ENCODE measurements at regions not wholly inside any gene's neighbourhood (a gene's known extent, or its start where the extent isn't known, plus 50 kb on each side); places are given as distances from the start of the nearest gene placed in this dataset.

- in situ Hi-C loops (cut with MboI) (no loop called here), intact Hi-C loops (cut with micrococcal nuclease) (no loop called here)
- no TSS peak for BruUV-seq (replicated peaks)
- no peak for DNase-seq (ENCODE audit: extremely low read depth in 1 of 4, low spot score in 3 of 4)
- ATAC-seq = no peak
- Histone ChIP-seq H3K4me2 (ENCODE audit: insufficient read depth, low read length) (no peak overlapping the region), H3K9me3 (replicated peaks; ENCODE audit: control insufficient read depth, insufficient read depth, low read depth, low read length) (no peaks in the 10 kb centered on the region), H3K79me2 (ENCODE audit: control insufficient read depth, insufficient read depth, low read length) (no peaks in the 10 kb centered on the region), H3K36me3 (ENCODE audit: control insufficient read depth, insufficient read depth, low read length) (no peaks in the 10 kb centered on the region), H2AFZ (ENCODE audit: low read depth, low read length) (no peak overlapping the region), H3K27me3 (ENCODE audit: control insufficient read depth in 2 of 2, insufficient read depth in 2 of 2, low read length in 2 of 2) (peaks cover 69 to 86% of the 10 kb centered on the region in 2 experiments), H3K4me1 (replicated peaks in 1 of 2; ENCODE audit: control insufficient read depth in 2 of 2, insufficient read depth in 2 of 2, low read length in 2 of 2) (peaks cover 0 to 6% of the 10 kb centered on the region in 2 experiments; a peak in 1 of 5 replicates), H3K9ac (ENCODE audit: insufficient read depth in 1 of 2, low read depth in 2 of 2, low read length in 2 of 2) (no peak overlapping the region), H3K9me1 (ENCODE audit: control insufficient read depth, insufficient read depth, low read length) (peaks cover 3% of the 10 kb centered on the region), H4K20me1 (replicated peaks; ENCODE audit: control insufficient read depth, insufficient read depth, low read length) (0 out of 2 replicates have a peak, but pooled peaks cover 14% of the 10 kb centered on the region), H3K27ac (ENCODE audit: extremely low read depth, low read depth, low read length) (no peak overlapping the region), H3K4me3 (no peak overlapping the region)
- no peak for FAIRE-seq
- WGBS (ENCODE audit: insufficient coverage, low coverage, missing lambda C conversion rate) = 0% methylated on average over 3 of the region's 3 CpGs
- TF ChIP-seq ZEB2 (IDR thresholded peaks at IDR 0.05) = 0 out of 2 replicates have a peak, but pooled peaks have one; percentile 20
- no peak for TF ChIP-seq ATF4 (CRISPR knock-in tag; IDR thresholded peaks at IDR 0.05)
- ChIA-PET CTCF (ENCODE audit: low intra/inter-chr PET ratio) (no interaction called here), POLR2A (interaction anchor here (0.6 to 1.0 kb wide), 3 partner anchors 158 to 694 kb away, joined by 3 read pairs; no protein-coding TSS in a partner anchor)
These were observed 90.6 kb upstream of the POU3F1 start for GRCh38 chr1:38137164-38137563.

- POLR2A ChIA-PET = interaction anchor here (0.7 kb wide), 1 partner anchor 566 kb away, joined by 3 read pairs; no protein-coding TSS in a partner anchor
- H3K36me3 ChIP-seq (ENCODE audit: control insufficient read depth, insufficient read depth, low read length) = no peaks in the 10 kb centered on the region
- H3K9ac ChIP-seq (ENCODE audit: insufficient read depth in 1 of 2, low read depth in 2 of 2, low read length in 2 of 2) = no peak overlapping the region
- no peak for DNase-seq (ENCODE audit: extremely low read depth in 1 of 4, low spot score in 3 of 4)
- peaks cover 3% of the 10 kb centered on the region for H3K9me1 ChIP-seq (ENCODE audit: control insufficient read depth, insufficient read depth, low read length)
- H3K4me3 ChIP-seq = no peak overlapping the region
- peaks cover 66 to 88% of the 10 kb centered on the region in 2 experiments; a peak in 4 of 5 replicates for H3K27me3 ChIP-seq (ENCODE audit: control insufficient read depth in 2 of 2, insufficient read depth in 2 of 2, low read length in 2 of 2)
- H3K4me1 ChIP-seq (replicated peaks in 1 of 2; ENCODE audit: control insufficient read depth in 2 of 2, insufficient read depth in 2 of 2, low read length in 2 of 2) = peaks cover 0 to 6% of the 10 kb centered on the region in 2 experiments; a peak in 1 of 5 replicates
- WGBS (ENCODE audit: insufficient coverage, low coverage, missing lambda C conversion rate) = 0% methylated on average over 24 of the region's 24 CpGs
- CTCF ChIA-PET (ENCODE audit: low intra/inter-chr PET ratio) = no interaction called here
- no peak overlapping the region for H2AFZ ChIP-seq (ENCODE audit: low read depth, low read length)
- in situ Hi-C loops (cut with MboI) = no loop called here
- H3K9me3 ChIP-seq (replicated peaks; ENCODE audit: control insufficient read depth, insufficient read depth, low read depth, low read length) = no peaks in the 10 kb centered on the region
- BruUV-seq (replicated peaks) = no TSS peak
- intact Hi-C loops (cut with micrococcal nuclease) = no loop called here
- H3K79me2 ChIP-seq (ENCODE audit: control insufficient read depth, insufficient read depth, low read length) = no peaks in the 10 kb centered on the region
- ATAC-seq = no peak
- H3K27ac ChIP-seq (ENCODE audit: extremely low read depth, low read depth, low read length) = no peak overlapping the region
- peaks cover 26% of the 10 kb centered on the region; the same call in 1 of the 2 replicates for H4K20me1 ChIP-seq (replicated peaks; ENCODE audit: control insufficient read depth, insufficient read depth, low read length)
- no peak for FAIRE-seq
- no peak overlapping the region for H3K4me2 ChIP-seq (ENCODE audit: insufficient read depth, low read length)
- TF ChIP-seq FOXM1 (IDR thresholded peaks at IDR 0.05; ENCODE audit: low read depth) (no peak), FOXM1 (CRISPR knock-in tag; IDR thresholded peaks at IDR 0.05; ENCODE audit: low read depth) (no peak), POLR3A (IDR thresholded peaks at IDR 0.05; ENCODE audit: borderline replicate concordance, extremely low read depth, insufficient read depth, insufficient read length) (no peak), TRIM24 (IDR thresholded peaks at IDR 0.05) (no peak), TBL1XR1 (IDR thresholded peaks at IDR 0.05; ENCODE audit: low read length in 2 of 2) (no peak), ARID1B (IDR thresholded peaks at IDR 0.05) (no peak), BRD9 (IDR thresholded peaks at IDR 0.05; ENCODE audit: low read depth, partially characterized antibody) (no peak), PRDM10 (IDR thresholded peaks at IDR 0.05; ENCODE audit: partially characterized antibody) (no peak), MEIS2 (IDR thresholded peaks at IDR 0.05; ENCODE audit: partially characterized antibody) (no peak)
These were observed 89.2 kb upstream of the POU3F1 start for GRCh38 chr1:38135625-38136414.

Data from K562 (cell line).